GM12873 (cell line): ENCODE measurements at regions not wholly inside any gene's neighbourhood (a gene's known extent, or its start where the extent isn't known, plus 50 kb on each side); places are given as distances from the start of the nearest gene placed in this dataset.

Experiments used
- CTCF ChIP-seq: IDR thresholded peaks from 2 replicates; pipeline ENCODE4 v1.5.1; 2012; ENCODE audit warnings: low read depth, mild to moderate bottlenecking, moderate library complexity, low read length, control low read depth; ENCODE audit not compliant: insufficient read depth; ENCODE audit errors: missing control alignments

- TF ChIP-seq CTCF: no peak
These were observed 55.7 kb upstream of the OR5AN1 start for GRCh38 chr11:59302991-59303390.

- no peak for TF ChIP-seq CTCF
These were observed 63.3 kb upstream of the OR5AN1 start for GRCh38 chr11:59295435-59295834.

GRCh38 chr11:59292611-59293010, 66.1 kb upstream of the OR5AN1 start:
- no peak for TF ChIP-seq CTCF

- TF ChIP-seq CTCF: no peak
These were observed 67.5 kb upstream of the OR5AN1 start for GRCh38 chr11:59291228-59291627.

GRCh38 chr11:59289356-59290181, 69.1 kb upstream of the OR5AN1 start:
- no peak for TF ChIP-seq CTCF

- TF ChIP-seq CTCF: no peak
These were observed 72.9 kb upstream of the OR5AN1 start for GRCh38 chr11:59285716-59286260.

- TF ChIP-seq CTCF: no peak
These were observed 72.0 kb upstream of the MPEG1 start for GRCh38 chr11:59284773-59285129.
